ENCODE measurements at regions not wholly inside any gene's neighbourhood (a gene's known extent, or its start where the extent isn't known, plus 50 kb on each side); places are given as distances from the start of the nearest gene placed in this dataset.

DNA sequence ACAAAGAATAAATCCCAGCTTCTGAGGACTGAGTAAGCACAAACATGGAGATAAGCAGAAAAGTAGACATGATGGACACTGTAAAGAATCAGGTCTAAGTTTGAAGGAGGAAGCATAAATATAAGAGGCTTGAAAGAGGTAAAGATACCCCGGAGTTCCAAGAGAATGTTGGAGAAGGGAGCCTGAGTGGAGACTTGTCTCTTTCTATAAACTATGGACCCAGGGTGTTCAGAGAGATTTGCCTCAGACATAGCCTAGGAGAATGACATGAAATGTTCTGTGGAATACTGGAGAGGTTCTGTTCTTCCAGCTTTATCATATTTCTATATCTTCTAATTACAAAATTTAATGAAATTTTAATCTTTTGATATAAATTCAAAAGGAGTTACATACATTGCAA is 554.3 kb upstream of the B3GALT2 start:
- DNase-seq: no peak

DNA sequence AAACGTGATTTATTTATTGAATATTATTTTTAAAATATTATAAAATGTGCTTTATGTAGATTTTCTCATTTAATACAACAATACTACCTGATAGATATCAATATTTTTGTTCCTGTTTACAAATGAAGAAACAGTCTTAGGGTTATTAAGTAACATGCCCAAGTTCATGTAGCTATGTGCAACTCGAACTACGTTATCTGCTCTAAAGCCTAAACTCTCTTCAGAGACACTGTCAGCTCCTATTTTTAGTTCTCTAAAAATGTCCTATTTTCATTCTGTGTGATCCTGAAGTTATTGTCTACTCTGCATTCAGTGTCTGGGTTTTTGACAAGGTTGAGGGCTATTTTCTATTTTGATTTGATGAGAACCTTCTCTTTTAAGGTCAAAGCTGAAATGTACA is 550.1 kb upstream of the B3GALT2 start:
- no peak for DNase-seq

DNA sequence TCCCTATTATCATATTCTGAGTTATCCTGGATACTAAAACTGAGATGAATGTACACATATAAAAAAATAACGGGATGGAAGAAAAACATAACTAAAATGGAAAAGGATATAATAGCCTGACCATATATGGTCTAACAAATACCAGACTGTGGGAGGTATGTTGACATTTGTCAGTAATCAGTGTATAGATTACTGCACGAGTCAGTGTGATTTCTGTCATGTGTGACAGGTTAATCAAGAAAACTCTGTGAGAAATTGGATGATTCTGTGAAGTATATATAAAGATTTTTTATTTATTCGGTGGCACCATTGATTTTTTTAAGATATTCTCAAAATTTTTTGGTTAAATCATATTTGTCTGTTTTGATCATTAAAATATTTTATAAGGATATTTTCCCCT is 547.3 kb upstream of the B3GALT2 start:
- no peak for DNase-seq

DNA sequence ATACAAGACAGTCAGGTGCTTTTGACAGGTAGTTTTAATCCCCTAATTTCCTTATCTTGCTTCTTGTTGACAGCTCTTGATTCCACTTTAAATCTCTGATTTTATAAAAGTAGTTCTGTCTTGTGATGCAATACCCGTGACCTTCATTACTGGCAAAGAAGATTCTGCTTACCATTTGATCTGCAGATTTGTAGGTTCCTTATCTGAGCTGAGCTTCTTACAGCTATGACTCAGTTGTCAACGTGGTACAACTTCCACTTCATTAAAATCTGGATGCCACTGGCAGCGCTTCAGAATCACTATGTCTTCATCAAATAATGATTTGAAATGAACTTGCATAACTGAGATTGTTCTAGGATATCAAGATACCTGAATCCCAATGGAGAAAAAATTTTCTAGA is 543.6 kb upstream of the B3GALT2 start:
- DNase-seq: no peak

DNA sequence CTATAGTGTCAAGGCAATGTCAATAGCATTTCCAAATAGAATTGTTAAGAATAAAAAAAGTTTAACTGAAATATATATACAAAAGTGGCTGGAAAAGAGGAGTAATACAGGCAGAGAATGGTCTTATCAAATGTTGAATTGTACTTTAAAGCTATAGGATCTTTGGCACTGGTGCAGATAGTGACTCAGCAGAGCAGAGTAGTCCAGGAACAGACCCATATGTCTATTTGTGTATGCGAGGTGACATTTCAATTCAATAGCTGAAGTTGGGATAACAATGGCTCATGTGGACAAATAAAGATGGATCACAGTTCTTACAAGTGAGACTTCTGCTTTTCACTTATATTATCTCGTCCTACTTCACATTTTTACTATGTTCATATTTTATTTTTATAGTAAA is 543.0 kb upstream of the B3GALT2 start:
- DNase-seq: no peak

DNA sequence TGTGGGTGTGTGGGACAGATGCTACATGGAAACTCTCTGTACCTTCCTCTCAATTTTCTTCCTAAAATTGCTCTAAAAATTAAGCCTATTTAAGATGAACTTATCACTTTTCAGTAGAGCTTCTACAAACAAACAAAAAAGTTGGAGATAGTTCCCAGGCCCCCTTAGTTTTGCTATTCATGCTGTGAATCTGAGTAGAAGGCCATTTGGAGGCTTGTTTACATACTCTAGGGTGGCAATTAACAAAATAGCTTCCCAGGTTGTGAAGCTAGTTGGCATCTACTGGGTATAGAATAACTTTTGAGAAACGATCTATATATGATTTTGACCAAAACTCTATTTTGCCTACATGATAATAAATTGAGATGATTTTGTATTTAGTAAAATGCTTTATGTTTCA is 541.4 kb upstream of the B3GALT2 start:
- DNase-seq: no peak

DNA sequence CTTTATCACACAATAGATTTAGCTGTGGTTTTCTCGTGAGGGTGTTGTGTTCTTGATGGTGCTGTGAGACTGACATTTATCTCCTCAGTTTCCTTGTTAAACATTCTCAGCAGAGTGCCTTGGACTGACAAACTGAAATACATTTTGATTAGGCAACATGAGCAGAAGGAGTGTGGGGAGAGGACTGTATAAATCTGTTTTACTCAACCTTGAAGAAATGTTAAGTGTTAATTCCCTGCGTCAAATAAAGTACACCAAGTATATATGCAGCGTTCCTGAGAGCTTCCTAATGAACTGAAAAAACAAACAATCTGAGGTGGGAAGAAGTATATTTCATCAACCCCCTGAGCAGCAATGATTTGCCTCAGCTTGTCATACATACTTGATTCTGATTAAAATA is 540.3 kb upstream of the B3GALT2 start:
- DNase-seq: no peak

DNA sequence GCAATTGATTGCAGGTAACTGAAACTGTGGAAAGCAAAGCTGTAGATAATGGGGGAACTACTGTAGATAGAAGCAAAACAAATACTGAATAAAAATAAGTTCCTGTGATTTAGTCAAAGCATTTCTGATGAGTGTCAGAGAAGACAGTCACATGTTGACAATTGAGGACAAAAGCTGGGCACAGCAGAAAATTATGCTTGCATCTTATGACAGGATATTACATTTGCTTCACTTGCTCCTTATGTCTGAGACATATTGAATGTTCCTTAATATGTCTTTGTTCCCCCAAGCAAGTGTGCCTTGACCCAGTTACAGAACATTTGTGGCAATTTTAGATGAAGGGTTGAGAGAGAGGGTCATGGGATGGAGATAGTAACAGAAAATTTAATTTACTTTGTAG is 526.0 kb upstream of the B3GALT2 start:
- no peak for DNase-seq

DNA sequence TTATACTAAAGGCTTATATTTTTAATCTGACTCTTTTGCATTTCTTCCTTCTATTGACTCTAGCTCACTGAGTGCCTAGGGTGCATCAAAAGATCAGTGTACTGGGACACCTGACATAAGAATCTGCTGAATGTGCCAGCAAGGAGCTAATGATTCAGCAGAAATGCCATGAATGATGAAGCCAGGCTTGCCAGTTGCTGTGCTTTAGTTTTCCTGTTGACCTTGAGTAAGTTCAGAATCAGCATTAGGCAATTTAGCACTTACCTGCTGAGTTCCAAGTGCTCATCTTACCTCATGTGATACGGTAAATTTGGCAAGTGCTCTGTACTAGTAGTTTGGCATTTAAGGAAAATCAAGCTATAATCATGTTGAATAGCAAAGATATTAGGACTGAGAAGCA is 523.2 kb upstream of the B3GALT2 start:
- no peak for DNase-seq

DNA sequence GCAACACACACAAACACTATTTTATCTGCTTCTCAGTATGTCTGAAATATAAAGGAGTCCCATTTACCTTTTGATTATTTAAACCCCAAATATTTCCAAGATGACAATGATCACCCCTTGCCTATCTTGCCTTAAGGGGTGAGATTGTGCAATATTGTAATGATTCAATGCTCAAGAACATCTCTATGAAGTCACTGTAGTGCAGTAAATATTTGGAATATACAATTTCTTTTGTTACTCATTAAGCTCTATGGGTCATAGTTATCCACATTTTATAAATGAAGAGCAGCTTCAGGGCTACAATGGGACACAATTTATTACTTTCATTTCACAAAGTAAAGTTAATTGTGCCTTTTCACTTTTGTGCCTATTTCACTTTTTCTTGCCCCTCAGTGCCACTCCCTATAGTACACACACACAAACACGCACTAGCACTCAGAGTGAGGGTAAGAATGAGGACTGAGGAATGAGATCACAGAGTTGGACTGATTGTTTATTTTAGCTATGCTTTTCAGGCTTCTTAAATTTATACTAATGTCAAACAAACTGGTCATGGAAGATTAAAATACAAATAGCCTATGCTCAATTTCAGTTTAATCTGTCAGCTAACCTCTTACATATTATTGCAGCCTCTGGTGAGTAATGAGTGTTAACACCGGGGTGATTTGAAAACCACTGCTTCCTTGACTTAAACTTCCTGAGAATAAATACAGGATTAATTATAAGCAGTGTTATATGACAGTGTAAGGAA is 521.0 kb upstream of the B3GALT2 start:
- no peak for DNase-seq

DNA sequence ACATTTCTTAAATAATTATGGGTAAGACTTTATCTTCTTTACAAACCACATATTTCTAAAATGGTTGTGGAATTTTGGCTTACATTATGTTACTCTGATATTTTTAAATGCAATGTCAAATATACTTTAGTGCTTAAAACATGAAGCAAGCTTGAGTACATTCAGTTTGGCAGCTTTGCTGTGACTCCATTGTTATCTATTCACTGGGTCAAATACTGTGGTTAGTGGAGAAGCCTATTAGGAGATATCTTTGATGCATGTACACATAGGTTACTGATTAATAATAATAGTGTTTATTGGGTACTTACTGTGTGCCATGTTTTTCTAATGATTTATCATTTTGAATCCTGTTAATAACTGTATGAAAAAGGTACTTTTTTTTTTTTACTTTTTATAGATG is 520.4 kb upstream of the B3GALT2 start:
- no peak for DNase-seq

DNA sequence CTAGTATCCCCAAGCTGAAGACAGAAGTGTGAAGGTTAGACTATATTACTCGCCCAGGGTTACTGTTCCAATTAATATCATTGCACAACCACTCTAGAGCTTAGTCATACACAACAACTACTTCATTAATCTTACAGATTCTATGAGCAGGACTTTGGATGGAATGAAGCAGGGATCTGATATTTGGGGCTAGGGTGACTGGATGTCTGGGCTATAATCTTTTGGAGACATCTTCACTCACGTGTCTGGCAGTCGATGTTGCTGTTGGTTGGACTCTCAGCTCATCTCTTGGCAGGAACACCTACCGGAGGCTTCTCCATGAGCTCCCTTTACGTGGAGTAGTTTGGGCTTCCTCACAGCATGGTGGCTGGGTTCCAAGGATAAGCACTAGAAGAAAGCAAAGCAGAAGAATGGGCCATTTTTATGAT is 519.2 kb upstream of the B3GALT2 start:
- no peak for DNase-seq

DNA sequence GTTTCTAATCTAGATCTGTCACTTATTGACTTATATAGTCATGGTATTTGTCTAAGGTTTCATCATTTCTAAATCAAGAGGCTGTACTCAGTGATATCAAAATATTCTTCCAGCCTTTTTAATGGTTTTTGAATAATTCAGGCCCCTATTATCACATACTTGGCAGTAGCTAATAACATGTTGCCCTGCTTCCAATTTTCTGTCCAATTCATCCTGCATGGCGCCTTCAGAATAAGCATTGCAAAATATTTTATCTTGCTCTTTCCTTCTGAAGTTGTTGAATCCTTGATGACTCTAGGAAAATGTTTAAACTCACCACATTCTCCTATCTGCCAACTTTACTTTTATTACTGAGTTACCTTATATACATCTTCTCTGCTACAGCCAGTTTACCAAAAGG is 517.2 kb upstream of the B3GALT2 start:
- no peak for DNase-seq

DNA sequence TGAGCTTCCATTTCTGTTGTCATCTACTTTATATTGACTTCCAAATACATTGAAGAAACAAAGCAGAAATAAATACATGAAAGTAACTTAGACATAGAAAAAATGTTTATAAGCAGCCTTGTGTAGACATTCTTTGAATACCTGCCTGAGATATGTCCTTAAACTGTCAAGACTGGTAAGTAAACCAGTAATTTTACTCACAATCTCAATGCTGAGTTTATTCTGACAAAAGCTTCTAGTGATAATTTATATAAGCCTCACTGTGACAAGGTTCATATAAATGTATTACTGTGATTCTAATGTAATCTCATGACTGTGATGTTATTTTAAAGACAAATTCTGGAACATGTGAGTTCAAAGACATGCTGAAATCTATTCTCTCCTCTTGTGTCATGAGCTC is 516.7 kb upstream of the B3GALT2 start:
- no peak for DNase-seq

DNA sequence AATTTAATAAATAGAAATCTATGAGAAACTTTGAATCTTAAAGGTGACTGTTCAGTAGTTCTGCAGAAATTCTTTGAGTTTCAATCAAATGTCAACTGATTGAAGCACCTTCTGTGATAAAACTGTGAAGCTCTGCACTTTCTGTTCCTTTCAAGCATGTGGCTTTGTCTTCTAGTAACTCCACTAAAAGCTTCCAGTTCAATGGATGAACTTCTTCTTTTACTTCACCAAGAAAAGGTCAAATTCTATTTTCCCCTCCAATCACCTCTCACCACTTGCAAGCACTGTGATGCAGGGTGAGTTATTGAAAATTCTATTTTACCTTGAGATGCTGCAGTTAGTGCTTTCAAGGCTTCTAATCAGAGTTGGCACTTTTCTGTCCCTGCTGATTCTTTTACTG is 515.3 kb upstream of the B3GALT2 start:
- no peak for DNase-seq

DNA sequence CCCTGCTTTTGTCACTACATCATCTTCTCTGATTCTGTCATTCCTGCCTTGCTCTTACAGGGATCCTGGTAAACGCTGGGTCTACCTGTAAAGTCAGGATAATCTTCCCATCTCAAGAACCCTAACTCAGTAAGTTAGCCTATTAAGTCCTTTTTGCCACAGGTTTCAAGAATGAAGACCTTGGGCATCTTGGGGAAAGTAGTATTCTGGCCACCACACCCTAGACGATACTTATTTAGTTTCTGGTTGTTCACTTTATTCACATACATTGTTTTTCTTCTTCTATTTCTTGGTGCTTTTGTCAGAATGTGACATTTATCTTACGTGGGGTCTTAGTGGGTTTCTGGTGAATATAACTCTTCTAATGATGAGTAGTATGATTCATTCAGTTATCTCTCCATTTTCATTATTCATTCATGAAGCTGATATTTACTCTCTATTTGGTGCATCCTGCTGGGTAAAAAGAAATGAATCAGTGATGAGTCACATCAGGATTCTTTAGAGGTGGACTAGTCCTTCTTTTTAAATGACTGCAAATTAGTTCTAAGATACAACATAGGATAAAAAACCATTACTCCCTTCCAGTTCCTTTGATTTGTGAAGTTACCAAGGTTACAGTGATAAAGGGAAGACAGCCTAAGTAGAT is 514.4 kb upstream of the B3GALT2 start:
- DNase-seq: no peak

DNA sequence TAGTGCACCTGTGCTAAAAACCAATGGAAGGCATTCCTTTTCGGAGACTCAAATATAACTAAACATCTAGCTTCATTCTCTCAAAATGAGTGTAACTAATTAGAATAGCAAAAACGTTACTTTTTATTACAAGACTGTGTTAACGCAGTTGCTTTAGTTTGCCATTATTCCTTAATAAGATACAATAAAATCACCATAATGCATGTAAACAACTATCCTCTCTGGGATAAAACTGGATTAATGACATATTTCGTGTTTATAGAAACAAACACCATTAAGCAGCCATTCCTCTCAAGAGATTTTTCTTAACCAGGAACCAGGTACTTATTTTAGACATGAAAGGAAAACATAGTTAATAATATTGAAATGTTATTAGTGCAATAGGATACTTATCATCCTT is 512.8 kb upstream of the B3GALT2 start:
- DNase-seq: no peak

DNA sequence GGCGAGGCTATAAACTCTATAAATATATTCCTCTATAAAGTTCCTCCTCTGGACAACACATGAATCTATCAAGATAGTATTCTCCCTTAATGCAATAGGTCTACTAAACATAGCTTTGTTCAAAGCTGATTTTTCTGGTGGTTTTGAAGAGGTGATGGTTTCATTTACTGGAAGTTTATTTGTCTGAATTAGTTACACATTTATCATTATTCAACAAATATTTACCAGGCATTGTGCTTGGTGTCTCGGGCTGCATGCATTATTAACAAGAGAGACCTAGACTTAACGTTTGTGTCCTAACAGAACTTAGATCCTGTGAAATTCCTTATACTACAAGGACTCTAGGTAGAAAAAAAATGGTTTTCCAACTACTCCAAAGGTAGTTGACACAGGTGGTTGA is 511.4 kb upstream of the B3GALT2 start:
- DNase-seq: no peak

DNA sequence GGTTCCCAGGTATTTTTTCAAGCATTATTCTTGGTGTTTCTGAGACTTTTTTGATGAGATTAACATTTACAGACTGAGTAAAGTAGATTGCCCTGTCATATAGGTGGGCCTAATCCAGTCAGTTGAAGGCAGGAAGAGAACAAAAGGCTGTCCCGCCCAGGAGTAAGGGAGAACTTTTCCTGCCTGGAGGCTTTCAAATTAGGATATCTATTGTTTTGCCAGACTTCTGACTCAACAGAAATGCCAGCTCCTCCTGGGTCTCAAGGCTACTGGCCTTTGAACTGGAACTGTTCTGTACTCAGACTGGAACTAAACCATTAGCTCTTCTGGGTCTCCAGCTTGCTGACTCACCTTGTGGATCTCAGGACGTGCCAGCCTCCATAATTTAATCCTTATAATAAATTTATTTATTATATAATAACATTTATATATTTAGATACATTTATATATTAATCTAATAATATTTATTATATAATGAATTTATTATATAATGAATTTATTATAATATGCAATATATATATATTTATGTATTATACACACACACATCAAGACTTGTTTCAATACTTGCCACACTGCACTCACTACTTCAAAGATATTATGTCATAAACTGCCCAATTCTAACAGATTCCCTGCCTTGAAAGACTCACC is 510.8 kb upstream of the B3GALT2 start:
- DNase-seq: no peak

DNA sequence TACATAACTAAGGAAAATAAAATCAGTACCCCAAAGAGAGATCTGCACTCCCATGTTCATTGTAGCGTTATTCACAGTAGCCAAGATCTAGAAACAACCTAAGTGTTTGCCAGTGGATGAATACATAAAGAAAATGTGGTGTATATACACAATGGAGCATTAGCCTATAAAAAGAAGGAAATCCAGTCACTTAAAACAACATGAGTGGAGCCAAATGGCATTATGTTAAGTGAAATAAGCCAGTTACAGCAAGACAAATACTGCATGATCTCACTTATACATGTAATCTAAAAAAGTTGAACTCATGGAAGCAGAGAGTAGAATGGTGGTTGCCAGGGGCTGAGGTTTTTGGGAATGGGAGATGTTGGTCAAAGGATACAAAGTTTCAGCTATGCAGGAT is 508.3 kb upstream of the B3GALT2 start:
- no peak for DNase-seq

DNA sequence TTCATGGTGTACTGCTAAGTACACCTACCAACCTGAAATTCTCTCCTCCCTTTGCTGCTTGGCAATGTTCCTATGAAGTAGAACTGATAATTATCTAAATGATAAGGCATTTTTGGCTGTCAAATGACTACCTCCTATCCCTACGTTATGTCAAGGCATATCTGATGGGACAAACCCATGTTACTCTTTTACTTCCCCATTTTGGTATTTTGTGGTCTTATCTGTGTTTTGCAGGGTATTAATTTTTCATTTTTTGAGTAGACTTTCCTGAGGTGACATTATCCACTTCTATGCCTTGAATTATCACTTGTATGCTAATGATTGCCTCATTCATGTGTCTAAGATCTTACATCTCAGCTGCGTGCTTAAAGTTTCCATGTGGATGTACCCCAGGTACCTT is 499.6 kb upstream of the B3GALT2 start:
- no peak for DNase-seq

DNA sequence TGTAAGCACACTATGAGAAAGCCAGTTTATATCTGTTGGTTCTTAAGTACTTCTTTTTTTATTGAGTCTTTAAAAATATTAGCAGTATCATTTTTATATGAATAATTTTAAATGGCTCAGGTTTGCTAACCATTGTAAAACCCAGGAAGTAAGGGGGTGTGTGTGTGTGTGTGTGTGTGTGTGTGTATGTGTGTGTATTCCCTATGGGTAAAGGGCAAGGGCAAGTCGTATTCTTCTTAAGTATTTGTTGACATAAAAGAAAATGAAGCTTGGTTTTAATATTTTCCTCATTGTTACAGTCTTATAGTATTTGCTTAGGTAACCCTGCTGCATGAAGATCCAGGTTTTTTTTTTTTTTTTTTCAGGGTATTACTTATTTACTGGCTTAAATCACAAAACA is 495.0 kb upstream of the B3GALT2 start:
- DNase-seq: no peak

DNA sequence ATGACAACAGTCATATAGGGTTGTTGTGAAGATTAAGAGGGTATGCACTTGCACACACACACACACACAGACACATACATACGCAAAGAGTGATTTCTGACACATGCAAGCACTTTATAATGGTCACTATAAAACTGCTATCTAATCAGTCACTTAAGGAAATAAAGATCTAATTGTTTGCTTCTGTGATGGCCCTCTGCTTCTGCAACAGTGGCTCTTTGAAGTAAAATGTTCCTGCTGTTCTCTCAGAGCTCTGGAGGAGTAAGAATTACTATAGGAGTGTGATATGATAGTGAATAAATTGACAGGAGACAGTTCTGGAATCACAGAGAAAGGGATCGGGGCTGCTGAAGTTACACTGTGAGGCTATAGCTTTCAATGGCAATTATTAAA is 494.5 kb upstream of the B3GALT2 start:
- DNase-seq: no peak

DNA sequence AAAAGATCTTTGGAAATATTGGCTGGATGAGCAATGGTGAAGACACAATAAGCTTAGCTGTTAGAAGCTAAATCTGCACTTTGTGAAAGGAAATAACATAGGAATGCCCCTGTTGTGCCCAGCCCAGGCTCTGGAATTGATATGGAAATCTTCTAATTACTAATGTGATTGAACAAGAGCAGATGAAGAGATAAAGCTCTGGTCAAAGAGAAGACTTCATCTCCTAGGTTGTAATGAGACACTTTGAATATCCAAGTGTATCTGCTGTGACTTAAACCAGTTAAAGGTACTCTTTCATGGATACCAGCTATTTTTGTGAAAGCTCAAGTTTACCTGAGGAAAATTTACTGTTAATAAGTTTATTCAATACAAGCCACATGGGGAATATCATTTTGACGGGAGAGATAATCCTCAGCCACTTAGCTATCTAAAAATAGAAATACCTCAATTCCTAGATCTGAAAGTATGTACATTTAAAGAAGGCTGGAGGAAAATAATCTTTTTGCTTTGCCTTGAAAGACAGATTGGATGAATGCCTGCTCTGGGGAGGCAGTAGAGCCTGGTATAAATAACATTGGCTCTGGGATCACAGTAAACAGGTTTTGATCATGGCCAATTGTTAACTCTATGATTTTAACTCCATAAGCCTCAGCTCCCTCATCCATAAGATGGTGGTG is 494.0 kb upstream of the B3GALT2 start:
- no peak for DNase-seq

All from CD4-positive, alpha-beta T cell treated with Interleukin-15 for 1 hour (primary cell).